Gastrocnemius medialis (tissue), 4 donors: ENCODE measurements at regions not wholly inside any gene's neighbourhood (a gene's known extent, or its start where the extent isn't known, plus 50 kb on each side); places are given as distances from the start of the nearest gene placed in this dataset.

Source experiments
- ATAC-seq, 2 donors: fragments of 150-250 bp; one replicate each; pipeline ENCODE4 v1.9.1; 2016
- DNase-seq, 2 donors: peaks; one replicate each; pipeline ENCODE4 v3.0.0-alpha.2; 2019
- H3K27ac ChIP-seq, 4 donors: fragments of 200-600 bp; sonication (generic); 1 replicate in 1 of 4; 2 replicates in 3 of 4; pipeline ENCODE4 v1.5.1; 2016 to 2018; ENCODE audit warnings: mild to moderate bottlenecking in 2 of 4, moderate library complexity in 1 of 4
- H3K27me3 ChIP-seq, 3 donors: fragments of 200-600 bp; sonication (generic) in 2 of 3; 1 replicate in 1 of 3; 2 replicates in 2 of 3; pipeline versions ENCODE4 v1.5.1 to v1.6.0; 2016 to 2019; ENCODE audit warnings: mild to moderate bottlenecking in 1 of 3, moderate library complexity in 1 of 3
- H3K36me3 ChIP-seq, 2 donors: fragments of 200-600 bp; sonication (generic) in 1 of 2; one replicate each; pipeline ENCODE4 v1.5.1; 2017 to 2018
- H3K4me1 ChIP-seq, 2 donors: fragments of 200-600 bp; sonication (generic) in 1 of 2; one replicate each; pipeline ENCODE4 v1.5.1; 2016 to 2017; ENCODE audit warnings: mild to moderate bottlenecking in 2 of 2
- H3K4me3 ChIP-seq, 4 donors: fragments of 200-600 bp; sonication (generic) in 3 of 4; 1 replicate in 1 of 4; 2 replicates in 3 of 4; pipeline ENCODE4 v1.5.1; 2016 to 2019; ENCODE audit warnings: mild to moderate bottlenecking in 2 of 4
- H3K9me3 ChIP-seq, 3 donors: fragments of 200-600 bp; sonication (generic) in 2 of 3; 1 replicate in 1 of 3; 2 replicates in 2 of 3; pipeline ENCODE4 v1.5.1; 2016 to 2019
- POLR2A ChIP-seq, 2 donors: fragments of 450-650 bp; IDR thresholded peaks; one replicate each; pipeline ENCODE4 v1.6.1; 2017; ENCODE audit warnings: antibody characterized with exemption in 2 of 2, mild to moderate bottlenecking in 2 of 2, moderate library complexity in 2 of 2
- in situ Hi-C, 4 donors: fragments of 200-750 bp; cut with MboI; loops; one replicate each; pipeline versions ENCODE4 v1.15.0 to v1.8.0; 2017; ENCODE audit warnings: low sequenced_read_pairs in 4 of 4
- intact Hi-C: fragments of 100-400 bp; cut with DNase I; formaldehyde crosslinking; loops from one replicate; pipeline ENCODE4 v1.15.1; 2023; ENCODE audit warnings: low total_unique reads
- TF ChIP-seq, protein P1 (sequence below), 5 experiments: fragments of 450-650 bp in 3 of 5; fragments of 200-600 bp in 2 of 5; sonication (generic) in 2 of 5; IDR thresholded peaks in 4 of 5; conservative IDR thresholded peaks in 1 of 5; 1 replicate in 4 of 5; 2 replicates in 1 of 5; pipeline ENCODE4 v1.5.1; 2016 to 2019; ENCODE audit warnings: antibody characterized with exemption in 5 of 5, mild to moderate bottlenecking in 3 of 5, moderate library complexity in 3 of 5

DNA sequence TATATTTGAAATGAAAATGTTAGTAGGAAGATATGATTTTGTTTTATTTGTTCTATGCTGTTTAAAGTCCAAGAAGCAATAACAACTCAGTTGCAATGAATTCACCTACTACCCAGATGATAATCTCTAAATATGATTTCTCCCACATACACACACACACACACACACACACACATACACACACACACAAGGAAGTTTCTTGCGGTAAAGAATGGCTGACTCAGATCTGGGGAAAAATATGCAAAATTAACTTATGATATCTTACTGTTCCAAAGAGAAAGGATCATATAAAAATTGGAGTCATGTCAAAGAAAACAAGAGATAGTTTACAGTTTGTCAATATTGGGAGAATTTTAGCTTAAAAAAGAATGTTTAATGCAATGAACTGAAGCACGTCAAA lies 456.7 kb downstream of the SLC16A7 start:
- no peak overlapping the region for H3K4me3 ChIP-seq
- in situ Hi-C loops: no loop called here
- ATAC-seq (no peak), DNase-seq (no peak)
- H3K27me3 ChIP-seq: no peaks in the 10 kb centered on the region
- intact Hi-C loops: no loop called here
- H3K9me3 ChIP-seq: no peaks in the 10 kb centered on the region
- H3K4me1 ChIP-seq: no peaks in the 10 kb centered on the region
- H3K36me3 ChIP-seq: no peaks in the 10 kb centered on the region
- no peak overlapping the region for H3K27ac ChIP-seq
- TF ChIP-seq, protein P1, sequence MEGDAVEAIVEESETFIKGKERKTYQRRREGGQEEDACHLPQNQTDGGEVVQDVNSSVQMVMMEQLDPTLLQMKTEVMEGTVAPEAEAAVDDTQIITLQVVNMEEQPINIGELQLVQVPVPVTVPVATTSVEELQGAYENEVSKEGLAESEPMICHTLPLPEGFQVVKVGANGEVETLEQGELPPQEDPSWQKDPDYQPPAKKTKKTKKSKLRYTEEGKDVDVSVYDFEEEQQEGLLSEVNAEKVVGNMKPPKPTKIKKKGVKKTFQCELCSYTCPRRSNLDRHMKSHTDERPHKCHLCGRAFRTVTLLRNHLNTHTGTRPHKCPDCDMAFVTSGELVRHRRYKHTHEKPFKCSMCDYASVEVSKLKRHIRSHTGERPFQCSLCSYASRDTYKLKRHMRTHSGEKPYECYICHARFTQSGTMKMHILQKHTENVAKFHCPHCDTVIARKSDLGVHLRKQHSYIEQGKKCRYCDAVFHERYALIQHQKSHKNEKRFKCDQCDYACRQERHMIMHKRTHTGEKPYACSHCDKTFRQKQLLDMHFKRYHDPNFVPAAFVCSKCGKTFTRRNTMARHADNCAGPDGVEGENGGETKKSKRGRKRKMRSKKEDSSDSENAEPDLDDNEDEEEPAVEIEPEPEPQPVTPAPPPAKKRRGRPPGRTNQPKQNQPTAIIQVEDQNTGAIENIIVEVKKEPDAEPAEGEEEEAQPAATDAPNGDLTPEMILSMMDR (IDR thresholded peaks at IDR 0.05 in 4 of 5, conservative IDR thresholded peaks at IDR 0.05 in 1 of 5): no peak
- no peak for TF ChIP-seq POLR2A (IDR thresholded peaks at IDR 0.05)

DNA sequence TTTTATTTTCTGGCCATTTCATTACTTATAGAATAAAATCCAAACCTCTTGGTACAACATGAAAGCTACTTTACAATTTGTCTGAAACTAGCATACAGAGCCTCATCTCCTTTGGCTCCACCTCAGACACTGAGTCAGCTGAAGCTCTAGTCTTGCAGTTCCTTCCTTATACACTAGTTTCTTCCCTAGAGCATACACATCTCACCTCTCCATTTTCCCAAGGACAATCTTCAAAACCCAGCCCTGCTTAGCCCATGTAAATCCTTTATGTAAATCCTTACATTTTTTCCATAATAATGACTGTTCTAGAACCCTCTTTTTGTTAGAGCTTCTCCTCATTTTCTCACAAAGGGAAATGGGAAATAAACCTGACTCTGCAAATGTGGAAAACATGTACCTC lies 463.4 kb downstream of the SLC16A7 start:
- no peak overlapping the region for H3K27ac ChIP-seq
- H3K9me3 ChIP-seq: no peaks in the 10 kb centered on the region
- no peak for ATAC-seq
- TF ChIP-seq, protein P1 (IDR thresholded peaks at IDR 0.05 in 4 of 5, conservative IDR thresholded peaks at IDR 0.05 in 1 of 5): no peak
- no peak for TF ChIP-seq POLR2A (IDR thresholded peaks at IDR 0.05)
- no peaks in the 10 kb centered on the region for H3K27me3 ChIP-seq
- in situ Hi-C loops (no loop called here), intact Hi-C loops (no loop called here)
- DNase-seq: no peak
- no peaks in the 10 kb centered on the region for H3K4me1 ChIP-seq
- H3K36me3 ChIP-seq: no peaks in the 10 kb centered on the region
- no peak overlapping the region for H3K4me3 ChIP-seq

- TF ChIP-seq POLR2A (IDR thresholded peaks at IDR 0.05): no peak
- TF ChIP-seq, protein P1 (IDR thresholded peaks at IDR 0.05 in 4 of 5, conservative IDR thresholded peaks at IDR 0.05 in 1 of 5): no peak
- ATAC-seq (no peak), DNase-seq (no peak)
- Histone ChIP-seq H3K4me1 (no peaks in the 10 kb centered on the region), H3K27ac (no peak overlapping the region), H3K36me3 (no peaks in the 10 kb centered on the region), H3K9me3 (no peaks in the 10 kb centered on the region), H3K4me3 (no peak overlapping the region), H3K27me3 (no peaks in the 10 kb centered on the region)
- in situ Hi-C loops (no loop called here), intact Hi-C loops (no loop called here)
These were observed 470.8 kb downstream of the SLC16A7 start for GRCh38 chr12:60066655-60067054.

DNA sequence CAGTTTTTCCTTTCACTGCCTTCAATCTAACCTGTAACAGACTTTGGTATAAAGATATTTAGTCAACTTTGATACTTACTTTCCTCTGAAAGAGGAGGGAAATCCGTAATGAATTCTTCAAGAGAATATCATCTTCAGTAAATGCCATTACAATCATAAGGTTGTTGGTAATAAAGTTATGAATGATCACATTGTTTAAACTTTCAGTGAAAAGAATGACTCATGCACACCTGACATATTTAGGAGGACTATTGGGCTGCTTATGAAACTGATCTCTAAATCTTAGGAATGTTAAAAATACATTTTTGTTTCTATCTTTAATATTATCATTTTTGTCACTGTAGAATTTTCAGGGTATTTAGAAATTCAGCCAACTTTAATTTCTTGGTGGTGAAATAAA lies 474.7 kb downstream of the SLC16A7 start:
- H3K27ac ChIP-seq: no peak overlapping the region
- no peak for ATAC-seq
- H3K27me3 ChIP-seq: no peaks in the 10 kb centered on the region
- no peaks in the 10 kb centered on the region for H3K36me3 ChIP-seq
- DNase-seq: no peak
- TF ChIP-seq, protein P1 (IDR thresholded peaks at IDR 0.05 in 4 of 5, conservative IDR thresholded peaks at IDR 0.05 in 1 of 5): no peak
- TF ChIP-seq POLR2A (IDR thresholded peaks at IDR 0.05): no peak
- no peak overlapping the region for H3K4me3 ChIP-seq
- no peaks in the 10 kb centered on the region for H3K4me1 ChIP-seq
- H3K9me3 ChIP-seq: no peaks in the 10 kb centered on the region
- intact Hi-C loops: no loop called here
- in situ Hi-C loops: no loop called here

- intact Hi-C loops (no loop called here), in situ Hi-C loops (no loop called here)
- Histone ChIP-seq H3K27ac (no peak overlapping the region), H3K9me3 (no peaks in the 10 kb centered on the region), H3K36me3 (no peaks in the 10 kb centered on the region), H3K4me1 (no peaks in the 10 kb centered on the region), H3K27me3 (no peaks in the 10 kb centered on the region), H3K4me3 (no peak overlapping the region)
- no peak for DNase-seq
- ATAC-seq: no peak
- TF ChIP-seq, protein P1 (IDR thresholded peaks at IDR 0.05 in 4 of 5, conservative IDR thresholded peaks at IDR 0.05 in 1 of 5): no peak
- no peak for TF ChIP-seq POLR2A (IDR thresholded peaks at IDR 0.05)
These were observed 475.9 kb downstream of the SLC16A7 start for GRCh38 chr12:60071759-60072191.
